ENCODE measurements at regions not wholly inside any gene's neighbourhood (a gene's known extent, or its start where the extent isn't known, plus 50 kb on each side); places are given as distances from the start of the nearest gene placed in this dataset.
"Not testable (repeated sequence)": the region's sequence is repeated elsewhere in the genome, so short reads cannot be mapped to it uniquely, and the experiment has no call there.

- Histone ChIP-seq H3K36me3 (no peaks in the 10 kb centered on the region), H3K27me3 (no peaks in the 10 kb centered on the region), H4K20me1 (no peaks in the 10 kb centered on the region), H3K9ac (no peak overlapping the region), H3K27ac (peak overlapping the region in 5 of 11 experiments; percentile 9 to 46 (median 34); a peak in 5 of 22 replicates), H3K9me3 (replicated peaks in 1 of 11) (peaks cover 0 to 14% (median 0%) of the 10 kb centered on the region in 11 experiments; a peak in 3 of 22 replicates), H3K4me1 (peaks cover 0 to 12% (median 10%) of the 10 kb centered on the region in 10 experiments; a peak in 15 of 20 replicates), H3K4me3 (no peak overlapping the region), H3K4me2 (peak overlapping the region in 10 of 11 experiments; percentile 2 to 56 (median 31); a peak in 13 of 22 replicates)
- no peak for TF ChIP-seq Cebpa-rat (IDR thresholded peaks at IDR 0.05)
Observed at GRCh38 chr16:82282662-82283061, 112.6 kb upstream of the MPHOSPH6 start.

GRCh38 chr16:82281544-82281943 lies 111.5 kb upstream of the MPHOSPH6 start:
- Histone ChIP-seq H3K9ac (no peak overlapping the region), H3K36me3 (no peaks in the 10 kb centered on the region), H3K4me3 (no peak overlapping the region), H3K27ac (no peak overlapping the region), H3K27me3 (no peaks in the 10 kb centered on the region), H3K4me2 (no peak overlapping the region), H3K9me3 (replicated peaks in 1 of 11) (peaks cover 0 to 14% (median 0%) of the 10 kb centered on the region in 11 experiments; a peak in 3 of 22 replicates), H4K20me1 (no peaks in the 10 kb centered on the region), H3K4me1 (peaks cover 0 to 12% (median 10%) of the 10 kb centered on the region in 10 experiments; a peak in 15 of 20 replicates)
- TF ChIP-seq Cebpa-rat (IDR thresholded peaks at IDR 0.05): no peak

GRCh38 chr16:82280867-82281266 lies 110.8 kb upstream of the MPHOSPH6 start:
- Histone ChIP-seq H3K9me3 (replicated peaks in 1 of 11) (peaks cover 0 to 14% (median 0%) of the 10 kb centered on the region in 11 experiments; a peak in 3 of 22 replicates), H3K27me3 (no peaks in the 10 kb centered on the region), H3K4me1 (peaks cover 0 to 12% (median 10%) of the 10 kb centered on the region in 10 experiments; a peak in 15 of 20 replicates), H4K20me1 (no peaks in the 10 kb centered on the region), H3K36me3 (no peaks in the 10 kb centered on the region), H3K9ac (no peak overlapping the region), H3K27ac (no peak overlapping the region), H3K4me2 (no peak overlapping the region), H3K4me3 (no peak overlapping the region)
- TF ChIP-seq Cebpa-rat (IDR thresholded peaks at IDR 0.05): no peak

GRCh38 chr16:82275349-82275748 lies 105.3 kb upstream of the MPHOSPH6 start:
- not testable (repeated sequence) for H3K27ac ChIP-seq, H3K4me1 ChIP-seq

GRCh38 chr16:82271636-82272035 lies 101.6 kb upstream of the MPHOSPH6 start:
- no peak for TF ChIP-seq Cebpa-rat (IDR thresholded peaks at IDR 0.05)
- Histone ChIP-seq H3K27me3 (no peaks in the 10 kb centered on the region), H3K9ac (no peak overlapping the region), H3K4me2 (no peak overlapping the region; a peak in 1 of 22 replicates), H3K36me3 (no peaks in the 10 kb centered on the region), H4K20me1 (no peaks in the 10 kb centered on the region), H3K27ac (no peak overlapping the region), H3K9me3 (replicated peaks in 1 of 11) (peaks cover 0 to 19% (median 12%) of the 10 kb centered on the region in 11 experiments; a peak in 15 of 22 replicates), H3K4me1 (peaks cover 0 to 1% (median 0%) of the 10 kb centered on the region in 10 experiments; a peak in 1 of 20 replicates), H3K4me3 (no peak overlapping the region)

More at GRCh38 chr16:82275349-82275748, 105.3 kb upstream of the MPHOSPH6 start:
- H3K9ac ChIP-seq, H3K27me3 ChIP-seq, H3K4me3 ChIP-seq, H3K4me2 ChIP-seq, H3K36me3 ChIP-seq, H4K20me1 ChIP-seq: not testable (repeated sequence)
- peaks cover 5 to 17% (median 11%) of the 10 kb centered on the region in 11 experiments; a peak in 15 of 22 replicates for H3K9me3 ChIP-seq (replicated peaks in 1 of 11)

GRCh38 chr16:82267675-82268074 lies 97.7 kb upstream of the MPHOSPH6 start:
- peaks cover 0 to 19% (median 12%) of the 10 kb centered on the region in 11 experiments; a peak in 15 of 22 replicates for H3K9me3 ChIP-seq (replicated peaks in 1 of 11)
- not testable (repeated sequence) for H4K20me1 ChIP-seq, H3K9ac ChIP-seq, H3K36me3 ChIP-seq, H3K4me2 ChIP-seq, H3K27ac ChIP-seq, H3K4me3 ChIP-seq, H3K27me3 ChIP-seq
- peaks cover 0 to 22% (median 2%) of the 10 kb centered on the region in 10 experiments; a peak in 8 of 20 replicates for H3K4me1 ChIP-seq

GRCh38 chr16:82265809-82266208 lies 95.8 kb upstream of the MPHOSPH6 start:
- Histone ChIP-seq H3K27ac (no peak overlapping the region), H3K4me1 (peaks cover 0 to 22% (median 4%) of the 10 kb centered on the region in 10 experiments; a peak in 8 of 20 replicates), H3K9ac (no peak overlapping the region), H3K4me3 (no peak overlapping the region), H3K27me3 (no peaks in the 10 kb centered on the region), H3K9me3 (replicated peaks in 1 of 11) (peaks cover 6 to 16% (median 9%) of the 10 kb centered on the region in 11 experiments; a peak in 21 of 22 replicates), H3K4me2 (peak overlapping the region in 2 of 11 experiments; percentile 49 to 70; a peak in 5 of 22 replicates), H4K20me1 (no peaks in the 10 kb centered on the region), H3K36me3 (no peaks in the 10 kb centered on the region)
- no peak for TF ChIP-seq Cebpa-rat (IDR thresholded peaks at IDR 0.05)

- Histone ChIP-seq H3K36me3 (no peaks in the 10 kb centered on the region), H3K9me3 (replicated peaks in 1 of 11) (peaks cover 10 to 17% (median 14%) of the 10 kb centered on the region in 11 experiments), H3K9ac (no peak overlapping the region), H3K27me3 (no peaks in the 10 kb centered on the region), H3K27ac (no peak overlapping the region), H3K4me3 (no peak overlapping the region), H4K20me1 (no peaks in the 10 kb centered on the region), H3K4me1 (peaks cover 0 to 22% (median 4%) of the 10 kb centered on the region in 10 experiments; a peak in 8 of 20 replicates), H3K4me2 (peak overlapping the region in 1 of 11 experiments; percentile 48; a peak in 2 of 22 replicates)
- no peak for TF ChIP-seq Cebpa-rat (IDR thresholded peaks at IDR 0.05)
Observed at GRCh38 chr16:82264756-82265155, 94.7 kb upstream of the MPHOSPH6 start.

GRCh38 chr16:82263521-82264143 lies 93.6 kb upstream of the MPHOSPH6 start:
- no peak overlapping the region for H3K4me2 ChIP-seq

More at GRCh38 chr16:82263521-82264143, 93.6 kb upstream of the MPHOSPH6 start:
- no peak overlapping the region for H3K9ac ChIP-seq
- no peak for TF ChIP-seq Cebpa-rat (IDR thresholded peaks at IDR 0.05)
- H3K4me3 ChIP-seq: no peak overlapping the region
- H3K9me3 ChIP-seq (replicated peaks in 1 of 11): peaks cover 10 to 25% (median 21%) of the 10 kb centered on the region in 11 experiments
- H3K4me1 ChIP-seq: peaks cover 0 to 22% (median 4%) of the 10 kb centered on the region in 10 experiments; a peak in 8 of 20 replicates
- no peaks in the 10 kb centered on the region for H3K36me3 ChIP-seq
- H4K20me1 ChIP-seq: no peaks in the 10 kb centered on the region
- H3K27me3 ChIP-seq: no peaks in the 10 kb centered on the region
- no peak overlapping the region for H3K27ac ChIP-seq
